ENCODE measurements at regions not wholly inside any gene's neighbourhood (a gene's known extent, or its start where the extent isn't known, plus 50 kb on each side); places are given as distances from the start of the nearest gene placed in this dataset.

DNA sequence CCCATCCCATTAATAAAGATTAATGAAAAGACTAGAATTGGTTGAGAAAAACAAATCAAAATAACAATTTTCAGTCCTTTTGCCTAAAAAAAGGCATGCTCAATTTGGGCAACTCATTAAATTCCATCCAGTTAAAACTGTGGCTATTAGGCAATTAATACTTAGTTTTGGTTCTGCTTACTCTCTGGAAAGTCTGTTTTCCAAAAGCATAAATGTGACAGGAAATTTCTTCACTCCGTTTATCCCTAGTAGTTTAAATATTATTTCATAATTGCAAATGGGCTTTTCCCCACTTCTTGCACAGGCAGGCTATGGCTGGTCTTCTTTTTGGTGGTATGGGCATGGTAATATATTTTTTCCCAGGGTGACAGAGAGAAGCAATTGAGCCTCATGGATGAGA, 373.3 kb upstream of the KLF4 start:
- TF ChIP-seq, protein P1, sequence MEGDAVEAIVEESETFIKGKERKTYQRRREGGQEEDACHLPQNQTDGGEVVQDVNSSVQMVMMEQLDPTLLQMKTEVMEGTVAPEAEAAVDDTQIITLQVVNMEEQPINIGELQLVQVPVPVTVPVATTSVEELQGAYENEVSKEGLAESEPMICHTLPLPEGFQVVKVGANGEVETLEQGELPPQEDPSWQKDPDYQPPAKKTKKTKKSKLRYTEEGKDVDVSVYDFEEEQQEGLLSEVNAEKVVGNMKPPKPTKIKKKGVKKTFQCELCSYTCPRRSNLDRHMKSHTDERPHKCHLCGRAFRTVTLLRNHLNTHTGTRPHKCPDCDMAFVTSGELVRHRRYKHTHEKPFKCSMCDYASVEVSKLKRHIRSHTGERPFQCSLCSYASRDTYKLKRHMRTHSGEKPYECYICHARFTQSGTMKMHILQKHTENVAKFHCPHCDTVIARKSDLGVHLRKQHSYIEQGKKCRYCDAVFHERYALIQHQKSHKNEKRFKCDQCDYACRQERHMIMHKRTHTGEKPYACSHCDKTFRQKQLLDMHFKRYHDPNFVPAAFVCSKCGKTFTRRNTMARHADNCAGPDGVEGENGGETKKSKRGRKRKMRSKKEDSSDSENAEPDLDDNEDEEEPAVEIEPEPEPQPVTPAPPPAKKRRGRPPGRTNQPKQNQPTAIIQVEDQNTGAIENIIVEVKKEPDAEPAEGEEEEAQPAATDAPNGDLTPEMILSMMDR (IDR thresholded peaks at IDR 0.05), result no peak
- TF ChIP-seq POLR2A (IDR thresholded peaks at IDR 0.05; ENCODE audit: low read depth) (no peak), EP300 (IDR thresholded peaks at IDR 0.05) (no peak)
